Fibroblast of skin of left quadriceps (primary cell): ENCODE measurements at regions not wholly inside any gene's neighbourhood (a gene's known extent, or its start where the extent isn't known, plus 50 kb on each side); places are given as distances from the start of the nearest gene placed in this dataset.
A peak's percentile ranks its signal among the peaks of the same experiment; 100 is the strongest.

Experiments used
- DNase-seq, 2 experiments: peaks; one replicate each; pipeline ENCODE4 v3.0.0-alpha.2; 2013; ENCODE audit warnings: low read depth in 2 of 2

GRCh38 chr5:159456261-159456660 lies 126.0 kb upstream of the IL12B start:
- no peak for DNase-seq

- no peak for DNase-seq
Observed at GRCh38 chr5:159456722-159457465, 126.6 kb upstream of the IL12B start.

- no peak for DNase-seq
Observed at GRCh38 chr5:159458217-159458711, 128.0 kb upstream of the IL12B start.

GRCh38 chr5:159459132-159459627 lies 128.9 kb upstream of the IL12B start:
- no peak for DNase-seq

GRCh38 chr5:159459951-159460538 lies 129.8 kb upstream of the IL12B start:
- DNase-seq: peak in 1 of 2 experiments; percentile 40

GRCh38 chr5:159463590-159464321 lies 133.5 kb upstream of the IL12B start:
- no peak for DNase-seq

GRCh38 chr5:159465604-159466003 lies 135.3 kb upstream of the IL12B start:
- DNase-seq: no peak

- no peak for DNase-seq
Observed at GRCh38 chr5:159467666-159468065, 137.4 kb upstream of the IL12B start.

- no peak for DNase-seq
Observed at GRCh38 chr5:159469496-159470372, 139.4 kb upstream of the IL12B start.

GRCh38 chr5:159471904-159472303 lies 141.6 kb upstream of the IL12B start:
- no peak for DNase-seq

- DNase-seq: no peak
Observed at GRCh38 chr5:159475026-159475425, 144.7 kb upstream of the IL12B start.

GRCh38 chr5:159478950-159479349 lies 148.7 kb upstream of the IL12B start:
- no peak for DNase-seq

- DNase-seq: no peak
Observed at GRCh38 chr5:159480849-159481248, 150.6 kb upstream of the IL12B start.

GRCh38 chr5:159481751-159482150 lies 151.5 kb upstream of the IL12B start:
- DNase-seq: no peak

GRCh38 chr5:159486836-159487235 lies 156.5 kb upstream of the IL12B start:
- no peak for DNase-seq

GRCh38 chr5:159488516-159488915 lies 158.2 kb upstream of the IL12B start:
- DNase-seq: no peak

GRCh38 chr5:159489779-159490178 lies 159.5 kb upstream of the IL12B start:
- DNase-seq: no peak

- DNase-seq: no peak
Observed at GRCh38 chr5:159490507-159490906, 160.2 kb upstream of the IL12B start.

- no peak for DNase-seq
Observed at GRCh38 chr5:159493696-159494095, 163.4 kb upstream of the IL12B start.

GRCh38 chr5:159496773-159497172 lies 166.5 kb upstream of the IL12B start:
- no peak for DNase-seq

GRCh38 chr5:159497221-159497620 lies 166.9 kb upstream of the IL12B start:
- no peak for DNase-seq

- no peak for DNase-seq
Observed at GRCh38 chr5:159498630-159499029, 168.3 kb upstream of the IL12B start.
